HL-60 (cell line): ENCODE measurements at regions not wholly inside any gene's neighbourhood (a gene's known extent, or its start where the extent isn't known, plus 50 kb on each side); places are given as distances from the start of the nearest gene placed in this dataset.

Experiments used
- CTCF ChIP-seq: IDR thresholded peaks from one replicate; pipeline ENCODE4 v1.5.1; 2011; ENCODE audit warnings: low read length, control low read depth, inconsistent platforms; ENCODE audit not compliant: insufficient read depth
- SPI1 ChIP-seq: IDR thresholded peaks from 2 replicates; pipeline ENCODE4 v1.6.1; 2012; ENCODE audit warnings: low read depth, mild to moderate bottlenecking, borderline replicate concordance
- TF ChIP-seq, protein P1 (sequence below): IDR thresholded peaks from 2 replicates; pipeline ENCODE4 v1.6.1; 2012; ENCODE audit warnings: low read depth; ENCODE audit not compliant: insufficient replicate concordance

DNA sequence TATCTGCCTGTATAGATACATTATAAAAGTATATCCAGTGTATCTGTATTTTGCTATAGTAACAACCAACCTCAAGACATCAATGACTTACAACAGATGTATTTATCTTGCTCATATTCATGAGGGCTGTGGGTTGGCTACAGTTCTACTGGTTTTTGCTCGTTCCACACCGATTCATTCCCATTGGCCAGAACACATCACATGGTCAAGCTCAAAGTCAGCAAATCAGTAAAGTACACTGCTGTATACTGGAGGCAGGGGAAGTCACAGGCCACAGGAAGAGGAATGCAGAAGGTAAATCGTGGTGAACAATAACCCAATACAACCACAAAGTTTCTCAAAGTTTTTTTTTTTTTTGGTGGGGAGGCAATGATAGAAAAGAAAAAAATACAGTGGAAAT, 180.0 kb upstream of the CDKN3 start:
- TF ChIP-seq, protein P1, sequence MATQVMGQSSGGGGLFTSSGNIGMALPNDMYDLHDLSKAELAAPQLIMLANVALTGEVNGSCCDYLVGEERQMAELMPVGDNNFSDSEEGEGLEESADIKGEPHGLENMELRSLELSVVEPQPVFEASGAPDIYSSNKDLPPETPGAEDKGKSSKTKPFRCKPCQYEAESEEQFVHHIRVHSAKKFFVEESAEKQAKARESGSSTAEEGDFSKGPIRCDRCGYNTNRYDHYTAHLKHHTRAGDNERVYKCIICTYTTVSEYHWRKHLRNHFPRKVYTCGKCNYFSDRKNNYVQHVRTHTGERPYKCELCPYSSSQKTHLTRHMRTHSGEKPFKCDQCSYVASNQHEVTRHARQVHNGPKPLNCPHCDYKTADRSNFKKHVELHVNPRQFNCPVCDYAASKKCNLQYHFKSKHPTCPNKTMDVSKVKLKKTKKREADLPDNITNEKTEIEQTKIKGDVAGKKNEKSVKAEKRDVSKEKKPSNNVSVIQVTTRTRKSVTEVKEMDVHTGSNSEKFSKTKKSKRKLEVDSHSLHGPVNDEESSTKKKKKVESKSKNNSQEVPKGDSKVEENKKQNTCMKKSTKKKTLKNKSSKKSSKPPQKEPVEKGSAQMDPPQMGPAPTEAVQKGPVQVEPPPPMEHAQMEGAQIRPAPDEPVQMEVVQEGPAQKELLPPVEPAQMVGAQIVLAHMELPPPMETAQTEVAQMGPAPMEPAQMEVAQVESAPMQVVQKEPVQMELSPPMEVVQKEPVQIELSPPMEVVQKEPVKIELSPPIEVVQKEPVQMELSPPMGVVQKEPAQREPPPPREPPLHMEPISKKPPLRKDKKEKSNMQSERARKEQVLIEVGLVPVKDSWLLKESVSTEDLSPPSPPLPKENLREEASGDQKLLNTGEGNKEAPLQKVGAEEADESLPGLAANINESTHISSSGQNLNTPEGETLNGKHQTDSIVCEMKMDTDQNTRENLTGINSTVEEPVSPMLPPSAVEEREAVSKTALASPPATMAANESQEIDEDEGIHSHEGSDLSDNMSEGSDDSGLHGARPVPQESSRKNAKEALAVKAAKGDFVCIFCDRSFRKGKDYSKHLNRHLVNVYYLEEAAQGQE: no peak
- TF ChIP-seq CTCF (no peak), SPI1 (no peak)
